GM18519 (cell line): ENCODE measurements at regions not wholly inside any gene's neighbourhood (a gene's known extent, or its start where the extent isn't known, plus 50 kb on each side); places are given as distances from the start of the nearest gene placed in this dataset.
"Not testable (repeated sequence)": the region's sequence is repeated elsewhere in the genome, so short reads cannot be mapped to it uniquely, and the experiment has no call there.

Experiments used
- ATAC-seq: cut with Tn5 transposase; IDR thresholded peaks from one replicate; pipeline ENCODE4 v1.9.1; 2021; ENCODE audit warnings: mild to moderate bottlenecking, moderate library complexity; ENCODE audit not compliant: unreplicated experiment, low FRiP score

GRCh38 chr5:82626012-82626411, 347.9 kb upstream of the RPS23 start:
- ATAC-seq = not testable (repeated sequence)

- ATAC-seq = no peak
Measured at GRCh38 chr5:82624062-82624461, 345.9 kb upstream of the RPS23 start.

GRCh38 chr5:82622711-82623514, 344.8 kb upstream of the RPS23 start:
- ATAC-seq = no peak

- no peak for ATAC-seq
Measured at GRCh38 chr5:82622205-82622604, 344.1 kb upstream of the RPS23 start.

GRCh38 chr5:82620957-82621600, 342.9 kb upstream of the RPS23 start:
- no peak for ATAC-seq

GRCh38 chr5:82619097-82619496, 340.9 kb upstream of the RPS23 start:
- ATAC-seq = no peak

GRCh38 chr5:82614706-82615105, 336.6 kb upstream of the RPS23 start:
- ATAC-seq = no peak

- no peak for ATAC-seq
Measured at GRCh38 chr5:82613891-82614290, 335.7 kb upstream of the RPS23 start.

GRCh38 chr5:82610686-82611085, 332.5 kb upstream of the RPS23 start:
- no peak for ATAC-seq

- ATAC-seq = no peak
Measured at GRCh38 chr5:82605441-82605973, 327.4 kb upstream of the RPS23 start.

GRCh38 chr5:82603033-82603987, 325.2 kb upstream of the RPS23 start:
- ATAC-seq = no peak

GRCh38 chr5:82601861-82602260, 323.7 kb upstream of the RPS23 start:
- no peak for ATAC-seq

- ATAC-seq = no peak
Measured at GRCh38 chr5:82601077-82601476, 322.9 kb upstream of the RPS23 start.

- no peak for ATAC-seq
Measured at GRCh38 chr5:82599692-82600091, 321.5 kb upstream of the RPS23 start.

- ATAC-seq = no peak
Measured at GRCh38 chr5:82599030-82599429, 320.9 kb upstream of the RPS23 start.

GRCh38 chr5:82597437-82597836, 319.3 kb upstream of the RPS23 start:
- ATAC-seq = no peak

GRCh38 chr5:82596451-82596850, 318.3 kb upstream of the RPS23 start:
- no peak for ATAC-seq

- no peak for ATAC-seq
Measured at GRCh38 chr5:82595113-82595512, 317.0 kb upstream of the RPS23 start.

- no peak for ATAC-seq
Measured at GRCh38 chr5:82594097-82594496, 315.9 kb upstream of the RPS23 start.

GRCh38 chr5:82593481-82593880, 315.3 kb upstream of the RPS23 start:
- ATAC-seq = no peak

GRCh38 chr5:82591021-82591515, 312.9 kb upstream of the RPS23 start:
- no peak for ATAC-seq
